ENCODE measurements at regions not wholly inside any gene's neighbourhood (a gene's known extent, or its start where the extent isn't known, plus 50 kb on each side); places are given as distances from the start of the nearest gene placed in this dataset.

GRCh38 chr10:29694121-29694520, 59.4 kb upstream of the SVIL start:
- Histone ChIP-seq H3K4me3 (ENCODE audit: low read depth, low read length) (no peak overlapping the region), H3K27me3 (ENCODE audit: control insufficient read depth, insufficient read depth, low read length) (no peaks in the 10 kb centered on the region), H3K9me3 (ENCODE audit: control insufficient read depth, insufficient read depth, low read length) (no peaks in the 10 kb centered on the region), H3K27ac (ENCODE audit: low read depth, low read length) (no peak overlapping the region)
- POLR2A ChIA-PET = no interaction called here
- no peak for DNase-seq (ENCODE audit: low read depth, low spot score)
- CTCF ChIA-PET = interaction anchor here (0.5 kb wide), 1 partner anchor 665 kb away, joined by 6 read pairs; no protein-coding TSS in a partner anchor
- TF ChIP-seq CTCF (IDR thresholded peaks at IDR 0.05; ENCODE audit: low read depth, low read length) = no peak

GRCh38 chr10:29692121-29692539, 57.4 kb upstream of the SVIL start:
- Histone ChIP-seq H3K27ac (ENCODE audit: low read depth, low read length) (no peak overlapping the region), H3K27me3 (ENCODE audit: control insufficient read depth, insufficient read depth, low read length) (no peaks in the 10 kb centered on the region), H3K9me3 (ENCODE audit: control insufficient read depth, insufficient read depth, low read length) (no peaks in the 10 kb centered on the region), H3K4me3 (ENCODE audit: low read depth, low read length) (no peak overlapping the region)
- ChIA-PET POLR2A (no interaction called here), CTCF (interaction anchor here (0.7 kb wide), 1 partner anchor 168 kb away, joined by 3 read pairs; no protein-coding TSS in a partner anchor)
- no peak for TF ChIP-seq CTCF (IDR thresholded peaks at IDR 0.05; ENCODE audit: low read depth, low read length)
- no peak for DNase-seq (ENCODE audit: low read depth, low spot score)

GRCh38 chr10:29691564-29692072, 56.8 kb upstream of the SVIL start:
- no peak for DNase-seq (ENCODE audit: low read depth, low spot score)
- TF ChIP-seq CTCF (IDR thresholded peaks at IDR 0.05; ENCODE audit: low read depth, low read length) = no peak
- no peaks in the 10 kb centered on the region for H3K27me3 ChIP-seq (ENCODE audit: control insufficient read depth, insufficient read depth, low read length)
- ChIA-PET CTCF (interaction anchor here (0.7 kb wide), 1 partner anchor 168 kb away, joined by 3 read pairs; no protein-coding TSS in a partner anchor), POLR2A (interaction anchor here (0.7 kb wide), 1 partner anchor 91 kb away, joined by 9 read pairs; no protein-coding TSS in a partner anchor)
- H3K9me3 ChIP-seq (ENCODE audit: control insufficient read depth, insufficient read depth, low read length) = no peaks in the 10 kb centered on the region
- no peak overlapping the region for H3K27ac ChIP-seq (ENCODE audit: low read depth, low read length)
- no peak overlapping the region for H3K4me3 ChIP-seq (ENCODE audit: low read depth, low read length)

GRCh38 chr10:29689001-29689400, 54.2 kb upstream of the SVIL start:
- no peak for DNase-seq (ENCODE audit: low read depth, low spot score)
- CTCF ChIA-PET = interaction anchor here (0.7 to 0.9 kb wide), 4 partner anchors 14 to 154 kb away, joined by 3 read pairs; no protein-coding TSS in a partner anchor
- no peaks in the 10 kb centered on the region for H3K27me3 ChIP-seq (ENCODE audit: control insufficient read depth, insufficient read depth, low read length)
- no peak overlapping the region for H3K27ac ChIP-seq (ENCODE audit: low read depth, low read length)
- POLR2A ChIA-PET = interaction anchor here (0.7 to 1.1 kb wide), 3 partner anchors 10 to 95 kb away, joined by 3 to 5 read pairs (median 3); no protein-coding TSS in a partner anchor
- no peak for TF ChIP-seq CTCF (IDR thresholded peaks at IDR 0.05; ENCODE audit: low read depth, low read length)
- H3K4me3 ChIP-seq (ENCODE audit: low read depth, low read length) = no peak overlapping the region
- no peaks in the 10 kb centered on the region for H3K9me3 ChIP-seq (ENCODE audit: control insufficient read depth, insufficient read depth, low read length)

GRCh38 chr10:29688230-29688661, 53.5 kb upstream of the SVIL start:
- ChIA-PET CTCF (interaction anchor here (0.7 to 0.9 kb wide), 5 partner anchors 15 to 170 kb away, joined by 3 read pairs; no protein-coding TSS in a partner anchor), POLR2A (interaction anchor here (0.9 to 1.1 kb wide), 2 partner anchors 10 to 29 kb away, joined by 3 to 5 read pairs; no protein-coding TSS in a partner anchor)
- no peak overlapping the region for H3K4me3 ChIP-seq (ENCODE audit: low read depth, low read length)
- H3K27me3 ChIP-seq (ENCODE audit: control insufficient read depth, insufficient read depth, low read length) = no peaks in the 10 kb centered on the region
- no peaks in the 10 kb centered on the region for H3K9me3 ChIP-seq (ENCODE audit: control insufficient read depth, insufficient read depth, low read length)
- DNase-seq (ENCODE audit: low read depth, low spot score) = no peak
- no peak for TF ChIP-seq CTCF (IDR thresholded peaks at IDR 0.05; ENCODE audit: low read depth, low read length)
- no peak overlapping the region for H3K27ac ChIP-seq (ENCODE audit: low read depth, low read length)
